Ishikawa (cell line): ENCODE measurements at regions not wholly inside any gene's neighbourhood (a gene's known extent, or its start where the extent isn't known, plus 50 kb on each side); places are given as distances from the start of the nearest gene placed in this dataset.

Experiments
- CEBPB ChIP-seq: IDR thresholded peaks from 2 replicates; pipeline ENCODE4 v1.6.1; 2012
- EP300 ChIP-seq: IDR thresholded peaks from 2 replicates; pipeline ENCODE4 v1.6.1; 2012; ENCODE audit warnings: borderline replicate concordance
- FOXM1 ChIP-seq: IDR thresholded peaks from 2 replicates; pipeline ENCODE4 v1.6.1; 2012; ENCODE audit warnings: low read depth, borderline replicate concordance
- MAX ChIP-seq: IDR thresholded peaks from 2 replicates; pipeline ENCODE4 v1.6.1; 2012
- NFIC ChIP-seq: IDR thresholded peaks from 2 replicates; pipeline ENCODE4 v1.6.1; 2012
- REST ChIP-seq: IDR thresholded peaks from 2 replicates; pipeline ENCODE4 v1.6.1; 2012; ENCODE audit warnings: low read depth, mild to moderate bottlenecking
- TCF12 ChIP-seq: IDR thresholded peaks from 2 replicates; pipeline ENCODE4 v1.6.1; 2012; ENCODE audit warnings: low read depth
- YY1 ChIP-seq: IDR thresholded peaks from 2 replicates; pipeline ENCODE4 v1.6.1; 2012; ENCODE audit warnings: low read depth
- ZBTB7A ChIP-seq: IDR thresholded peaks from 2 replicates; pipeline ENCODE4 v1.6.1; 2012; ENCODE audit warnings: low read depth

- TF ChIP-seq FOXM1 (no peak), REST (no peak), NFIC (no peak), ZBTB7A (no peak), EP300 (no peak), TCF12 (no peak), CEBPB (no peak), MAX (no peak), YY1 (no peak)
These were observed 88.6 kb downstream of the LIPG start for GRCh38 chr18:49650426-49650891.
